EL (cell line): ENCODE measurements at regions not wholly inside any gene's neighbourhood (a gene's known extent, or its start where the extent isn't known, plus 50 kb on each side); places are given as distances from the start of the nearest gene placed in this dataset.
"Not testable (repeated sequence)": the region's sequence is repeated elsewhere in the genome, so short reads cannot be mapped to it uniquely, and the experiment has no call there.

Experiments used
- DNase-seq: peaks from one replicate; pipeline ENCODE4 v3.0.0-alpha.2; 2016

DNA sequence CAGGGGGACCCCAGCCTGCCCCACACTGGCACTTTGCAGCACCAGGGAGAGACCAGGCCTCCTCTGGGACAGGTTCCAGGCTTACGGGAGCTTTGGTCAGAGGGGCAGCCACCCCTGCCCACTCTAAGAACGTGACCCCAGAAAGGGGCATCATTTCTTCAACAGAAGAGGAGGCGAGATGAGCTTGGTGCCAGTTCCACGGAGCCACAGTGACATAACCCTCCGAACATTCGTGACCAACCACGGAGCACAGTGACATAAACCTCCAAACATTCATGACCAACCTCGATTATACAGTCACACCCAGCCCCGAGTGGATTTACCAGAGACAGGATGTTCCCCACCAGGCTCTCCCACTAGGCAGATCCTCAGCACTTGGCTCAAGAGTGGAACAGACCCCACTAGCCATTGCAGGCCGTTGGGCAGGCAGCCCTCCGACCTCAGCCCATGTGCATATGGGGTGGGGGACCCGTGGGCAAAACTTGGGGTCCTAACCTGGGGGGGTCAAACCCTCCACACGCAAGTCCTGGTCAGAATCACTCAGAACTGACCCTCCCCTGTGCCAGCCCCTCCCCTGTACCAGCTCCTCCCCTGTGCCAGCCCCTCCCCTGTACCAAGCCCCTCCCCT is 112.9 kb downstream of the METRNL start:
- DNase-seq, result peak; percentile 52

DNA sequence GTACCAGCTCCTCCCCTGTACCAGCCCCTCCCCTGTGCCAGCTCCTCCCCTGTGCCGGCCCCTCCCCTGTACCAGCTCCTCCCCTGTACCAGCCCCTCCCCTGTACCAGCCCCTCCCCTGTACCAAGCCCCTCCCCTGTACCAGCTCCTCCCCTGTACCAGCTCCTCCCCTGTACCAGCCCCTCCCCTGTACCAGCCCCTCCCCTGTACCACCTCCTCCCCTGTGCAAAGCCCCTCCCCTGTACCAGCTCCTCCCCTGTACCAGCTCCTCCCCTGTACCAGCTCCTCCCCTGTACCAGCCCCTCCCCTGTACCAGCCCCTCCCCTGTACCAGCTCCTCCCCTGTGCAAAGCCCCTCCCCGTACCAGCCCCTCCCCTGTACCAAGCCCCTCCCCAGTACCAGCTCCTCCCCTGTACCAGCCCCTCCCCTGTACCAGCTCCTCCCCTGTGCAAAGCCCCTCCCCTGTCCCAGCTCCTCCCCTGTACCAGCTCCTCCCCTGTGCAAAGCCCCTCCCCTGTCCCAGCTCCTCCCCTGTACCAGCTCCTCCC is 113.5 kb downstream of the METRNL start:
- not testable (repeated sequence) for DNase-seq

DNA sequence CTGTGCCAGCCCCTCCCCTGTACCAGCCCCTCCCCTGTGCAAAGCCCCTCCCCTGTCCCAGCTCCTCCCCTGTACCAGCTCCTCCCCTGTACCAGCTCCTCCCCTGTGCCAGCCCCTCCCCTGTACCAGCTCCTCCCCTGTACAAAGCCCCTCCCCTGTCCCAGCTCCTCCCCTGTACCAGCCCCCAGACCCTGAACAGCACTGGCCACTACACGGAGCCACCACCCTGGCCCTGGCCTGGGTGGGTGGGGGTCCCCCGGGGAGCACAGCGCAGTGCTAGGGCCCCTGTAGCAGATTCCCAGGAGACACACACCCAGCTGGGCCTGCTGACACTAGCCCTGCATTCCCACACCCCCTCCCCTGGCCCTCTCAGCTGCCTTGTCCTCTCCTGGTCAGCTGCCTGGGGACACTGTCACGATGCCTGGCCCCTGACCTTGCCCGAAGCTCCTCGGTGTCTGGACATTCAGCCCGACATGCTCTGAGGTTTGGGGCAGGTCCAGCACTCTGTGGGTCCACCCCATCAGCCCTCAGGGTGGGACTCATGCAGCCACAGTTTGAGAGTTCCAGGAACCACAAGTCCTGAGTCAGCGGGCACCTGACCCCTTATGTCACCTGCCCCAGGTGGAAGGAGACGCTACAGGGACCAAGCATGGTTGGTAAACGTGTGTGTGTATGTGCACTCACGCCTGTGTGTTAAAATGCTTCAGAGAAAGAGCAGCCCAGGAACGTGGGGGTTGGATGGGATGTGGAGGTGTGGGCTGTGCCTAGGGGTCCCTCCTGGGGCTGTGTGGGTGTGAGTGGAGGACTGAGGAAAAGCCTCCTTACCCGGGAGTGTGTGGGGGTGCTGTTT is 114.2 kb downstream of the METRNL start:
- DNase-seq, result no peak

DNA sequence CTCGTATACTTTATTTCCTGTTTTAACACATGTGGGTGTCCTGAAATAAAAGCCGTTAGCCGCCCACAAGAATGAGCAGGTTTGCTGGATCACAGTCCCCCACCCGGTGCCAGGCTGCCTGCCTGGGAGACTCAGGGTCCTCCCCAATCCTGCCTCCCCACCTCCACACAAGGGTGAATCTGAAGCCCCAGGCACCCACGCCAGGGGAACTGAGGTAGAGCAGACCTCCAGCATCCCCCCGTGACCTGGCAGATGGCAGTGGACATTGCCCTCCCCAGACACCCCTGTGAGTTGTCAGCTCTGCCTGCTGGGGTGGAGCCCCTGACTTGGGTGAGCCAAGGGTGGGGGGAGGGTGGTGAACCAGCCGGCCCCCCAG is 114.8 kb downstream of the METRNL start:
- no peak for DNase-seq

DNA sequence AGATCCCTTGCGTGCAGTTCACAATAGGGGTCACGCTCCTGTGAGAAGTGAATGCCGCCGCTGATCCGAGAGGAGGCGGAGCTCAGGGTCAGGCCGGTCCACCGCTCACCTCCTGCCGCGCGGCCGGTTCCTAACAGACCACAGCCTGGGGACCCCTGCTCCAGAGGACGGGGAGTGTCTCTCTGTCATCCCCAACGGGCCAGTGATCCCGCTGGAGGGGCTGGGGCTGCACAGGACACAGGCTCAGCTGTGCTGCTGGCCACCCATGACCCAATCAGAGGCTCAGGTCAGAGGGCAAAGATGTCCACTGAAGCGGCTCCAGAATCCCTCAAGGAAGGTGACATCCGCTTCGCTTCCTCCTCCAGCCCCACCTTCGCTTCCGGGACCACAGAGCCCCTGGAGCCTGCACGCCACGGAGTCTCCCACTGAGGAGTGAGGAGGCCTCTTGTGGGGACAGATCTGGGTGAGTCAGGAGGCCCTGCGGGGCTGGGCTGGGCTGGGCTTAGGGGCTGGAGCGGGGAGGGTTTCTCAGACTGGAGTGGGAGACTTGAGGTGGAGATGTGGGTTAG is 115.4 kb downstream of the METRNL start:
- peak; percentile 66 for DNase-seq

DNA sequence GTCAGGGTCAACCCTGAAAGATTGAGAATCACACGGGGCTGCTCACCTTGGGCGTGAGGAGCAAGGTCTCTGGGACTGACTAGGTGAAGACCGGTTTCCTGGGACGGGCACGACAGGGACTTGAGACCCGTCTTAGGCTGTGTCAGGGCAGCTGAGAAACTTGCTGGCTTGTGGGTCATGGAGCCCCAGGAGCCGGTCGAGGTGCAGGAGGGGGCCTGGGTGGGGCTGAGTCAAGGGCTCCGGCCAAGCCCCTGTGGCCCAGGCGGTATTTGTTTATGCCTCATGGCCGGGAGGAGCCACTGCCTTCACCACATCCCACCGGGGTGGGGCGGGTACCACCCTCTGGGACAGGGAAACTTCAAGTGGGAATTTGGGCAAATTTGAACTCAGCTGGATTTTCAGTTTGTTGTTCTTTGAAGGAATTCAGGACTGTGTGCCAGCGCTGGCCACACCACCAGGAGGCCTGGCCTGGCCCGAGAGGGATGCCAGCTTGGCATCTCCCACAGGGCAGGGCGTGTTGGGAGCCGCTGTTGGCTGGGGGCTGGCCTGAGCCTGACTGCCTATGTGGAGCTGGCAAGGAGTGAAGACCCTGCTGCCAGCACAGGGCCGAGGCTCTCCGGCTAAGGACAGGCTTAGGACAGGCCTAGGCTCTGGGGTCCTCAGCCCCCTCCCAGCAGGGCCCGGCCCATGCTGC is 116.1 kb downstream of the METRNL start:
- DNase-seq, result peak; percentile 48

DNA sequence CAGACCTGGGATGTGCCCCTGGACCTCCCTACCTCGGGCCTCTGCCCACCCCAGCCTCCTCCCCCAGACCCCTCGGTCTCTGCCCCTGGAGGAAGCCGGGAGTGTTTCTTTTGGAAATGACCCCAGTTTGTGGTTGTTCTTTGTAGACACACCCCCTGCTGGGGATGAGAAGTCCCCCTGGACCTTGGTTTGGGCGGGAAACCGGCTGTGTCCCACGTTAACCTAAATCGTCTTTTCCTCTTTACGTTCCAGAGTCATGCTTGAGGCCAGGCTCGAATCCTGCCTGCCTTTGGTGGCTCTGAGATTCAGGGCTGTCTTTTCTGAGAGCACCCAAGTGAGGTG is 116.6 kb downstream of the METRNL start:
- peak; percentile 57 for DNase-seq

DNA sequence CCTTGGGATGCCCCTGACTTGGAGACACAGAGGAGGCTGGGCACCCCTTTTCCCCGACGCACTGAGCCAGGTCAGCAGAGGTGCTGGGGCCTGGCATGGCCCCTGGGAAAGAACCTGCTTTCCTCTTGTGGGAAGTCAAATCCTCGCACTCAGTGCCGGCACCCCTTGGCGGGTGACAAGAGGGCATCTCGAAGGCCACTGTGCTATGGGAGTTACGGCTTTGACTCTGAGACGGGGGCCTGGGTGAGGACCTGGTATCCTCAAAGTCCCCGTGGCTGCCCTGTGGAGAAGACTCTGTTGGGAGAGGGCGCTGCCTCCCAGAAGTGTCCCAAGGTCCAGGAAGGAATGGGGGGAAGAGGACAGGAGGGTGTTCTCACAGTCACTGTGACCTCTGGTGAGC is 117.0 kb downstream of the METRNL start:
- no peak for DNase-seq

DNA sequence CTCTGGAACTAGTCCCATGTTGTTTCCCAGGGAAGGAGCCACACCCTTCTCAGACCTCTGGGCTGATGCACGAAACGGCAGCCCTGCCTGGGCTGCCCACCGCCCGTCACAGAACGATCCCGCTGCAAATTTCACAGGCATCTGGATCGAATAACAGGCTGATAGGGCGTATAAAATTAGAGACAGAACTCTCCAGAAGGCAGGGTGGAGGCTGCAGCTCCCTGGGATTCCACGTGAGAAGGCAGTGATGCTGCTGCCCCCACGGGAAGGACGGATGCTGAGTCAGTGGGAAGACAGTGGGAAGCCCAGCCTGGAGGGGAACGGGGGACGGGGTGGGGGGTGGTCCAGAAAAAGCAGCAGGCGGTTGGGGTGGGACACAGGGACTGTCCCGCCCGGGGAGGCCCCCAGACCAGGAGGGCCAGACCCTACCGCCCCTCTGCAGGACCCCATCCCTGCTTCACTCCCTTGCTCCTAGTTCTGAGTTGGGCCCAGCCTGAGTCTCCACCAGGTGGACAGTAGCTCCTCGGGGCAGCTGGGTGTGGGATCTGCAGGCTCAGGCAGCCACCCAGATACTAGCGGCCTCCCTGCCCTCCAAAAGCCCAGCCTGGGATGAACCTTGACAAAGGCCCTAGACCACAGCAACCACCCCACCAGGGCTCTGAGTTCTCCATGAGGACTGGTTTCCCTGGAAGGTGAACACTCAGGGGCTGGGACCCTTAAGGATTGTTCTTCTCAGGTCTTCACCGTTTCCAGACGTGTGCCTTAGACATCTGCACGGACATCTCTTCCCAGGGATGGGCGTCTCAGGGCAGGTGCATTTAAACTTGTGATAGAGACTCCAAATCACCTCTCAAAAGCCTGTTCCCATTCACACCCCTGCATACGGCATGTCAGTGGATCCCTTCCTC is 117.8 kb downstream of the METRNL start:
- DNase-seq, result no peak

DNA sequence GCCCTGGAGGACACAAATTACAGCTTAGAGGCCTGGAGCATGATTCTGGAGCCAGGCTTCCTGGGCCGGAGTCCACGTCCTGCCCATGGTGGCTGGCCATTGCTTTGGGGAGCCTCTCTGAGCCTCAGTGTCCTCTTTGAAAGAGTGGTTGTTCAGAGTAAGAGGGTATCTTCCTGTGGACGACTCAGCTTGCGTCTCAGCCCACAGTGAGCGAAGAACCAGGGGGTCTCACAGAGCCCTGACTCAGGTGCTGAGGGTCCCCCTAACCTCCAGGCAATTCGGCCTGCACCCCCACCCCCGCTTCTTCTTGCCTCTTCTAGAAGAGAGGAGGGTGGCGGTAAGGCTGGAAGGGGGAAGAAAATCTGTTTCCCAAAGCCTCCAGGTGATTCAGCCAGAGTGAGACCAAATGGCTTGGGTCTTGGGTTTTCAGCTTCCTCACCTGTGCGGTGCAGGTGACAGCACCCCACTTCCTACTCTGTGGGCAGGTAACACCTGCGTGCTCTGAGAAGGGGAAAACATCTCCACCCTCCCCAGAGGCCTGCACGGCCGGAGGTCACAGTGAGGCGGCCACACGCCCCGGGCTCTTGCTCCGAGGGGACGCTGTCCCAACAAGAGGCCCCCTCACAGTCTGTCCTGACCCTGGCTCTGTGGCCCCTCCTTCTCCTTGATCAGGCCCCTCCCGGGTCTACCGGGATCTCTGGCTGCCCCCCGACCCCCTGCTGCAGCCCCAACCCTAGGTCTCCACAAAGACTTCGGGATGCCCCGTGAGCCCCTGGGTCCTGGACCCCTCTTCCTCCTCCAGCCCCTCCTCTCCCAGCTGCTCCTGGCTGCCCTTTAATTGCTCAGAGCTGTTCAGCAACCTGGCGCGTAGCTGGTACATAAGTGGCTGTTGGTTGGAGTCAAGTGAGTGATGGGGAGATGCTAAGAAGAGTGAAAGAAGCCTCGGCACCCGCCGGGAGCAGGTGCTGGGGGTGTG is 119.2 kb downstream of the METRNL start:
- no peak for DNase-seq

DNA sequence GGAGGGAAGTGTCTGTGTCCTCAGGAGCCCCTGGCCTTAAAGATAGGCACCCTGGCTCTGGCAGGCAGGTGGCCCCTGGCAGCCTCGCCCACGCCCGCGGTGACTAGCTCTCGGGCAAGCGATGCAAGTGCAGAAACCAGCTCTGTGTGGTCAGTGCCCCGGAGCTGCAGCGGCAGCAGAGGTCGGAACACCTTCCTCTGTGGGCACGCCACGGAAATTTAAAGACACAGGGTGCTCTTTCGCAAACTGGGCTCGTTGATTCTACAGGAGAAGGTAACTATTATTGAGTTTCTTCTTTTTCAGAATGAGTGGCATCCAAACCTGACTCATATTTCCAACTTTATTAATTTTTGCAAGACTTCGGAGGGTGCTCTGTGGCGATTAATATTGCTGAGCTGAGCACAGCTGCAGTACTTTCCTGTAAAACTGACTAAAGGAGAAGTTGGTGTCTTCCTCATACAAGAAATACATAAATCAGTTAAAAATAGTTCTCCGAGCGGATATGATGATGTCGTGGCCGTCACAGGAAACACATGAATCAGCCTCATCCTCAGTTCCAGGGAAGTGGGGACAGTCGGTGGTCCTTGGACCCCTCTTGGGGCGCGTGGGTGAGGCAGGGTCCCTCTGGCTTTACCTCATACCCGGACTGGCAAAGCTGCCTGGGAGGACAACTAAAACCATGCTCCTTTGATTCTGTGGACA is 120.2 kb downstream of the METRNL start:
- DNase-seq, result peak; percentile 69

DNA sequence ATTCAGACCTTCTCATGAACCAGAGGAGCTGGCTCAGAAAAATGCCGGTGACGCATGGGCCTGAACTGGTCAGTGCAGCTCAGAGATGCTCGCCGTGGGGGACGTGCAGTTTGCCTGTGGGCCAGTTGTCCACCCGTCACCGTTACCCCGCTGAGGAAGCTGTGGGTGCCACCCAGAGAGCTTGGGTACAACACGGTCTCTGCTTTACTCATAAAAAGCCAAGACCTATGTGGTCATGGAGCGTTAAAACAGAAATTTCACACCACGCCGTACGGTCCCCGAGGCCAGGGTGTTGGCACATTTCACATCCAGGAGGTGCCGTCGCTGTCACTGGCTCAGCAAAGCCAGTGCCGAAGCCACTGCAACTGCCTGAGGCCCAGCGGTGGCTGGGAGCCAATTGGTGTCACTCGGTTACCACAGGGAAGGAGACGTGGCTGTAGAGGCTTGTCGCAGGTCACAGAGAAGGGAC is 120.9 kb downstream of the METRNL start:
- peak; percentile 71 for DNase-seq

DNA sequence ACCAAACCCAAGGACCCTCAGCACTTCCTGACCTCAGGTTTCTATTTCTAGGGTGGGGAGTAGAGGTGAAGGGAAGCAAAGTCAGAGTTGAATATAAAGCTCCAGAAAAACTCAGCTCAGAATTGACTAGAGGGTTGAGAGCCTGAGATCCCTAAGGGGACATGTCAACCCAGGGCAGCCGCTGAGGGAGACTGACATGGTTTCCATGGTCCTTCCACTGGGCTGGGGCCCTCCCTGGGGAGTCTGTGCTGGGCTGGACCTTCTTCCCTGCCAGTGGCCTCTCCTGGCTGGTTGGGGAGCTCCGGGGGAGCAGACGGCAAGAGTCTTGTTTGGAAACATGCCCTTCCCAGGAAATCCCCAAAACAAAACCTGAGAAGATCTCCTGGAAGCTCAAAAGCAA is 121.3 kb downstream of the METRNL start:
- DNase-seq, result no peak

DNA sequence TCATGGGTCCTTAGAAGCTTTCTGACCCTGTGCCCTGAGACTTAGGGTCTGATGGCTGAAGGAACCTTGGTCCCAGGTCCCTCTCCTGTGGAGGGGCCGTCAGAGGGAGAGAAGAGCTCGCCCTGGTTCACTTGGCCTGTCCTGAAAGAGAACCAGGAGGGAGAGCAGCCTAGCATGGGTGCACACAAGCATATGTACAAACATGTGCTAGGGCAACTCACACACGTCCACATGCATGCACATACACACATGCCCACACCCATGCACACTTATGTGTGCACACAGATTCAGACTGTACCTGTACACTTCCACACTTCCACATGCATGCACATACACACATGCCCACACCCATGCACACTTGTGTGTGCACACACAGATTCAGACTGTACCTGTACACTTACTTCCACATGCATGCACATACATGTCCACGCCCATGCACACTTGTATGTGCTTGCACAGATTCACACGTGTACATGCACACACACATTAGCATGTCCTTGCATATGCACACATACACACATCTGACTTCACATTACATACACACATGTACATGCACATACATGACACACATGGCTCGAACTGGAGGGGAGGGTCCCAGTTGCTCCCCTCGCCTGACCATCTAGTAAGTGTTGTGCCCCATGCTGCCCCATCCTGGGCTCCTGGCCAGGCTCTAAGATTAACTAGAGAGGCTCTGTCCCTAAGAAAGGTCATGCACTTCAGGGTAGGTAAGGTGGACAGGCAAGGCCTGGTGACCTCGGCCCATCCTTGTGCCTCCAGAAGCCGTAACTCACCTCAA is 122.0 kb downstream of the METRNL start:
- DNase-seq, result no peak

DNA sequence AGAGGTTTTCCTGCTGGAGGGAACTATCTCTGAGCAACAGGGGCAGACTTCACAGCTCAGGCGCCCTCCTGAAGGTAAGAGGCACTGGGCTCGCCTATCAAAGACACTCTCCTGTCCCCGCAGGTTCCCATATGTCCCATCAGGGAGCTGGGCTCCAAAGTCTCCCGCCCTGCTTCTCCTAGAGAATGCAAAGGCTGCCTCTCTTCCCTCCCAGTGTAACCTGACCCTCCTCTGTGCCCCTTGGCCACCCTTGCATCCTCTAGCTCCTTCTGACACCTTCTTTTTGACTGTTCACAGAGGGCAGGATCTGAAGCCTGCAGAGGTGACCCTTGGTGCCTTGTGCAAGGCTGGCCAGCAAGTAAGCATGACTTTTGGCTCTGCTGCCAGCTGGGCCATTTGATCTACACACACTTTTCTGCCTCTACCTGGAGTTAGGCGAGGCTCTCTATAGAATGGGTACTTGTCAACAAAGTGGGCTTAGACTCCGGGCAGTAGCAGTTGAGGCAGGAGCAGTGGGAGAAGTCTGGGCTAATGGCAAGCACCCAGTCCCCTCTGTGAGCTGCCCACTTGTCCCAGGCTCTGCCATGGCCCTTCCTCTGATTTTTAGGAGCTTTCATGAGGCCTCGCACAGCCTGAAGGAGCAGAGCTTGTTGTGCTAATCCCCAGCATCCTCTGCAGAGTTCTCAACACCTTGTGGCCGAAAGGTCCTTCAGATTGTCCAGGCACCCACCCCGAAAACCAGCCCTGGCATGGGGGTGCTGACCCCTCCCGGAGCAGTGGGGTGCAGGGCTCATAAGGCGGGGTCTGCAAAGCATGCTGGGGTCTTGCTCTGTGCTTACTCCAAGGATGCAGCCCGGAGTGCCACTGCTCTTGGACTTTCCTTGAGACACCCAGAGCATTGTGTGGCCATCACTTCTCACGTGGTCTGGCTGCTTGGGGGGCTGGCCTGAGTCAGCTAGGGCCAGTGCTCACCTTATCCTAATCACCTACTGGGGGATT is 122.9 kb downstream of the METRNL start:
- no peak for DNase-seq

DNA sequence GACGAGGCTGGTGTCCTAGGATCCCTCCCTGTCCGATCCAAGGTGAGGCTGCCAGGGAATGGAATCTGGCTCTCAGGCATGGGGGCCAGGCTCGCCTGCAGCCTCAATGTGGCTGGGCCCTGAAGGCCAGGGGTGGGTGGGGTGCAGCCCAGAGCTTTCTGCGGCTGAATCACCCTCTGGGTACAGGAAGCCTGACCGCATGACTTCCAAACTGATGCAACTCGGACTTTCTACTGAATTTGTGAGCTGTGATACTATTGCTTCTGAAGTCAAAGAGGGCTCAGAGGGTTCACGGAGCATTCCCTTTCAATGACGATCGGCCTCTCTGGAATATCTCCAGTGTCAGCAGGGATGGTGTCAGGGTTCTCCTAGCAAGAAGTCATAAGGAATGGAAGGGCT is 123.7 kb downstream of the METRNL start:
- peak; percentile 99 for DNase-seq

DNA sequence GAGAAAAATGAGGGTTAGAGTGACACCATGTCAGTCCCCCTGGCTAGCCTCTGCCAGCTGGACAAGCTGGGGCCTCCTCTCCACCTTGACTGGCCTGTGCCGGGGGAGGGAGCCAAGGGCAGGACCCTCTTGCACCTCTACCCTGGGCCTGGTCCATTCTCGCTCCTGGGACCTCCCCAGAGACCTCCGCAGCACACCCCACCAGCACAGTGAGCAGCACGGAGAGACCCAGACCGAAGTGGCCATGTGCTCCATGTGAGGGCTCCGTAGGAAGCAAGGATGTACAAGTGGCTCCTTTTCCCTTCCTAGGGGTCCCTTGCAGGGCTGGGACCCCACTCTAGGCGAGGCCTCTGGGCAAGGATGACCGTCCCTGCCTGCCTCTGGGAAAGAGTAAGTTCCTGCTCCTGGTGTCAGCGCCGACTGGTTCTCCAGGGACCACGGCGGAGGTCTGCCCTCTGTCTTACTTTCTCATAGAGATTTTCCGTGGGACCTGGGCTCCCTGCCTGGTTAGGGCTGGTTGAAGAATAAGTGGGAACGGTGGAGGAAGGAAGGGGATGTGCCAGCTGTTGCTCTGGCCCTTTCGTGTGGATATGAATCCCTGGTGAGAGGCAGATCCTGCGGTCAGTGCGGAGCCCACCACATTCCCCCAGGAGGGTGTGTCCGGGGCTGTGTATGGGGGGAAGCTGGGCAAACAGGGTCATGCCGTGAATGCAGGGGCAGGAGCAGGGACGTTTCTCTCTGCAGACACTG is 124.2 kb downstream of the METRNL start:
- no peak for DNase-seq
